A673 (cell line): ENCODE measurements at regions not wholly inside any gene's neighbourhood (a gene's known extent, or its start where the extent isn't known, plus 50 kb on each side); places are given as distances from the start of the nearest gene placed in this dataset.

Source experiments
- EZH2 ChIP-seq: fragments of 200-600 bp; sonication (generic); IDR thresholded peaks from 2 replicates; pipeline ENCODE4 v1.6.1; 2017; ENCODE audit warnings: borderline replicate concordance, low read depth, mild to moderate bottlenecking, mixed read lengths, antibody characterized with exemption, low read length; ENCODE audit not compliant: poor library complexity, severe bottlenecking
- TF ChIP-seq, protein P1 (sequence below): fragments of 300-800, 200-600 bp; sonication (generic); conservative IDR thresholded peaks from 2 replicates; pipeline ENCODE4 v1.5.1; 2017; ENCODE audit warnings: low read depth, mild to moderate bottlenecking, antibody characterized with exemption, low read length, moderate library complexity, mixed read lengths

GRCh38 chr22:44412136-44412731, 85.8 kb downstream of the RTL6 start:
- TF ChIP-seq, protein P1, sequence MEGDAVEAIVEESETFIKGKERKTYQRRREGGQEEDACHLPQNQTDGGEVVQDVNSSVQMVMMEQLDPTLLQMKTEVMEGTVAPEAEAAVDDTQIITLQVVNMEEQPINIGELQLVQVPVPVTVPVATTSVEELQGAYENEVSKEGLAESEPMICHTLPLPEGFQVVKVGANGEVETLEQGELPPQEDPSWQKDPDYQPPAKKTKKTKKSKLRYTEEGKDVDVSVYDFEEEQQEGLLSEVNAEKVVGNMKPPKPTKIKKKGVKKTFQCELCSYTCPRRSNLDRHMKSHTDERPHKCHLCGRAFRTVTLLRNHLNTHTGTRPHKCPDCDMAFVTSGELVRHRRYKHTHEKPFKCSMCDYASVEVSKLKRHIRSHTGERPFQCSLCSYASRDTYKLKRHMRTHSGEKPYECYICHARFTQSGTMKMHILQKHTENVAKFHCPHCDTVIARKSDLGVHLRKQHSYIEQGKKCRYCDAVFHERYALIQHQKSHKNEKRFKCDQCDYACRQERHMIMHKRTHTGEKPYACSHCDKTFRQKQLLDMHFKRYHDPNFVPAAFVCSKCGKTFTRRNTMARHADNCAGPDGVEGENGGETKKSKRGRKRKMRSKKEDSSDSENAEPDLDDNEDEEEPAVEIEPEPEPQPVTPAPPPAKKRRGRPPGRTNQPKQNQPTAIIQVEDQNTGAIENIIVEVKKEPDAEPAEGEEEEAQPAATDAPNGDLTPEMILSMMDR, result no peak
- no peak for TF ChIP-seq EZH2
